T-helper 22 cell (primary cell): ENCODE measurements at regions not wholly inside any gene's neighbourhood (a gene's known extent, or its start where the extent isn't known, plus 50 kb on each side); places are given as distances from the start of the nearest gene placed in this dataset.

Source experiments
- DNase-seq: peaks from one replicate; pipeline ENCODE4 v3.0.0-alpha.2; 2020; ENCODE audit warnings: low read depth

DNA sequence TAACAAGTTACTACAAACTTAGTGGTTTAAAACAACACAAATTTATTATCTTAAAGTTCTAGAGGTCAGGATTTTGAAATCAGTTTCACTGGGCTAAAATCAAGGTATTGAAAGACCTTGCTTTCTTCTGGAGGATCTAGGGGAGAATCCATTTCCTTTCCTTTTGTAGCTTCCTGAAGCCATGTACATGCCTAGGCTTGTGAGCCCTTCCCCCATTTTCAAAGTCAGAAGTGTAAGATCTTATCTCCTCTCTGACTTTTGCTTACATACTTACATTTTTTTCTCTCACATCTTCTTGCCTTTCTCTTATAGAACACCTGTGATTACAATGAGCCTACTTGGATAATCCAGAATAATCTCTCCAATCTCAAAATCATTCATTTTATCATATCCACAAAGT, 78.7 kb upstream of the MBOAT2 start:
- no peak for DNase-seq

DNA sequence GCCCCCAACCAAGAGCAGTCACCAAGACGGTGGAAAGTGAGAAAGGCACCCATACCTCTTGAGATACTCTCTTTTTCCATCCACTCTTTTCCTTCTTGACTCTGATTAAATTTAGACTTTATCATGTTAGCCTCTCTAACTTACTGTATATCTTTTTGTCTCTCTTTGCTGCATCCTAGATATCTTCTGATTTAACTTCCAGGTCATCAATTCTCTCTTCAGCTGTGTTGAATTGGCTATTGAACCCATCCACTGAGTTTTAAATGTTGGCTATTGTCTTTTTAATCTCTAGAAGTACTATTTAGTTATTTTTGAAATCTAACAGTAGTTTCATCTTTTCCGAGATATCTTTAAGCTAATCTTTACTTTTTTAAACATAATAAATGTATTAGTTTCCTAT, 78.3 kb upstream of the MBOAT2 start:
- DNase-seq = no peak

DNA sequence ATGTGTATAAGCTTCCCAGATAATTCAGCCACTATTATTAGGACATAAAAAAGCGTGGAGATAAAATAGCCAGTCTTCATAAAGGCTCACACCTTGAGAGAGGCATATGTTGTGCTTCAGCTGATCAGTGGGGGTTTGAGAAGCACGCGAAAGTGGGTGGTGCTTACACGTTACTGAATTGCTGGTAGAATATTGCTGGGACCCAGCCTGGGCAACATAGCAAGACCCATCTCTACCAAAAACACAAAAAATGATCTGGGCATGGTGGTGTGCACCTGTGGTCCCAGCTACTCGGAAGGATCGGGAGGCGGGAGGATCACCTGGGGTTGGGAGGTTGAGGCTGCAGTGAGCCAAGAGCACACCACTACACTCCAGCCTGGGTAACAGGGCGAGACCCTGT, 74.9 kb upstream of the MBOAT2 start:
- DNase-seq = no peak

DNA sequence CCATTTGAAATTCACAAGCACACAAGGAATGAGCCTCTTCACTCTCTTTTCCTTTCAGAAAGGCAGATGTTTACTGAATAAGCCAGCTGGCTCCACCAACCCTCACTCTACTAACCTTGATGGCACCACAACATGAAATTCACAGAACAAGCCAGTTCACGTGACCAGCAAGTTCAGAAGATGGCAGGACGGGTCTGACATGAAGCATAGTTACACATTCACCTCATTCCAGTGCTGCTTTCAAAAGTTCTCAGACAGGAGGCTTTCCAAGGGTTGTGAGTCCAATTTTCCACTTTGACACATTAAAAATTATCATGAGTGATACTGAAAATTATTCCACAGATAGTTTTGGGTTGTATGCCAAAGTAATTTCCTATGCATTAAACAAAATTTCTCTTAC, 74.2 kb upstream of the MBOAT2 start:
- DNase-seq = no peak

DNA sequence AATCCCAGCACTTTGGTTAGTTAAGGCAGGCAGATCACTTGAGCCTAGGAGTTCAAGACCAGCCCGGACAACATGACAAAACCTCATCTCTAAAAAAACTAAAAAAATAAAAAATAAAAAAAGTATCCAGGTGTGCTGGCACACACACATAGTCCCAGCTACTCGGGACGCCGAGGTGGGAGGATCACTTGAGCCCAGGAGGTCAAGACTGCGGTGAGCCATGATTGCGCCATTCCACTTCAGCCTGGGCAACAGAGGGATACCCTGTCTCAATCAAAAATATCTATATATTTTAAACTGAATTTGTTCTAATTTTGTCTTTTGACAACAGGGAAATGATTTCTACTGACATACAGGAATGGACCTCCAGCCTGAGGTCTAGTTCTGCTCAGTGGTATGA, 73.3 kb upstream of the MBOAT2 start:
- no peak for DNase-seq

DNA sequence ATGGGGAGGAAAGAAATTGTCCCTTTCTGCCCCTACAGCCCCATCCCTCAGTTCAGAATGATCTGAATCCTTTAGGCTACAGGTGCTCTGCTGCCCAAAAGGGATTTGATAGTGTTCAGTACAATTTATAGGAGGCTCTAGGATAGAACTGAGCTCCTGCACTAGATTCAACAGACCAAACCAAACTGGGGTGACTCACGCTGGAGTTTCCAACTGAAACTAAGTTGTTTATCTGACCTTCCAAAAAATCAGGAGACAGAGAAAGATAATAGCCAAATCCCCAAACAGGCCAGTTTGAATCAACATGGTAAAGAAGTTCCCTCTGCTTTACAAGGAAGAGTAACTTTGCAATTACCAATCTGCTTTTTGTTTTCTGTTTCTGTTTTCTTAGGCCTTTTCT, 72.7 kb upstream of the MBOAT2 start:
- DNase-seq = no peak

DNA sequence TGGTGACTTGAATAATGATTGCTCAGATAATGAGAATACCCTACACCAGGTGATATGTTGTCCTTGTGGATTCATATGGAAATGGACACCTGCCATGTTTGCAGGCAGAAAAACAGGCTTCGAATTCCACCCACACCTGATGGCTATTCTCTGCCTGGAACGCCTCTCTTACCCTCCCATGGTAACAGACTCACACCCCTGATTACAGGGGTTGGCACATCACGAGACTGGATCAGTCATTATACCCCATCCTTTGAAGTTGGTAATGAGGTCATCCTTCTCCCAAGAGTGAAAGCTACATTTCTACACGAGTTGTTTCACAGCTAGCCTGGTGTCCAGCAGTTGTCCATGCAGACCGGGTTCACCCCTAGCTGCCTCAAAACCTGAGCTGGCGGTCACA, 71.4 kb upstream of the MBOAT2 start:
- DNase-seq = no peak

DNA sequence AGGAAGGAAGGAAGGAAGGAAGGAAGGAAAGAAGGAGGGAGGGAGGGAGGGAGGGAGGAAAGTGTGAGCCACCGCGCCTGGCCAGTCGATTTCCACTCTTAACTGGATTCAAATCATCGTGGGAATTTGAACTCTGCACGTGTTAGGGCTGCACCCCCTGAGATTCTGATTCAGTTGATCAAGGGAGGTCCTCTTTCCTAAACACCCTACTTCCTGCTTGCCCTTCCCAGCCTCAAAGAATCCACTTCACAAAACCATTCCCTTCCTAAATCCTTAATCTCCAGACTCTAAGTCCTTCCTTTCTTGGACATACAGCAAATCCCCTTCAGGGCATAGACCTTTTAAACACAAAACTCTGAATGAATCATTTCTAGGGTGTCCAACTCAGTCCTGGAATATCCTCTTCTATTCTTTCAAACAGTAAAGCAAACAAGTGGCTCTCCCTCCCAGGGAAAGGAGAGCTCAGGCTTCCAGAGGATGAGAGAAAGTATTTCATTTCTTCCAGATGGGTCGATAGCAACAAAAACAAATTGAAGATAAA, 68.2 kb upstream of the MBOAT2 start:
- no peak for DNase-seq

DNA sequence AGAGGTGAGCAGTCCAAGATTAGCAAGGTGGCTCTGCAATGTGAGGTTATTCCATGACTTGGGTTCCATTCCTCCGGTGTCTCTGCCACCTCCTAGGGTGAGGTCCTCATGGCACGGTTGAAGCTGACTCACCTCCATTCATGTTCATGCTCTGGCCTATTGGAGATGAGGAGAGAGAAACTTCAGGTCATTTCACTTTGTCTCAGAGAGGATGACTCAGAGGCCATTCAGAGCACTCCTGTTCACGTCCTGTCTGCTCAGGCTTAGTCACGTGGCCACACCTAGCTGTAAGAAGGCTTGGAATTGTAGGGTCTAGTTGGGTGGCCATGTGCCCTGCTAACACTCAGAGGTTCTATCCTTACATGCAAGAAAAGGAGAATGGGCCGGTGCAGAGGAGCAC, 67.5 kb upstream of the MBOAT2 start:
- DNase-seq = no peak

DNA sequence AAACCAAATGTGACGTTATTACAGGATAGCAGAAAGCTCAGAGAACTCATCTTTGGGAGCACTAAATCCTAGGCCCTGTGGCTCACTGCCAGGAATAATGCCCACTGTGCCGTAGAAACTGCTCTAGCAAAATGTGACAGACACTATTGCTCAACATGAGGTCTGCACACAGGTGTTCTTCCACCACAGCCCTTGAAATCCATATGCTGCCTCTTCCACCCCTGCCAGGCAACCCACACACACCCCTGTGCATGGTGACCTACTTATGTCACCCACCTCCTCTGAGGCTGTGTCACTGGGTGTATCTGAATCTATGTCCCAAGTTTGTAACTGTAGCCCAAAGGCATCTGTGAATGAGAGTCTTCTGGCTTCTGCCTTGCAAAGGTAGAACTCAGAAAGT, 66.1 kb upstream of the MBOAT2 start:
- DNase-seq = no peak

DNA sequence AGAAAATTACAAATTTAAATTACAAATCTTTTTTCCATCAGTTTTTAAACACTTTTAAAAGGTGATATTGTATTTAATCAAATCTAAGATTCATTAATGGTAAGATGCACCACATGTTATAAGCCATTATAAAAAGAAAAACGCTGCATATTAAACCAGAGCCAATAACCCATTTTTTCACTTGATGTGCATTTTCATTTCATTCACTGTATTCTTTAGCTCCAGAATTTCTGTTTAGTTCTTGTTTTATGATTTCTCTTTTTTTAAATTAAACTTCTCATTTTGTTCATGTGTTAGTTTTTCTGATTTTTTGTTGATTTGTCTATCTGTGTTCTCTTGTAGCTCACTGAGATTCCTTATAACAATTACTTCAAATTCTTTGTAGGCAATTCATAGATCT, 62.4 kb upstream of the MBOAT2 start:
- DNase-seq = no peak

DNA sequence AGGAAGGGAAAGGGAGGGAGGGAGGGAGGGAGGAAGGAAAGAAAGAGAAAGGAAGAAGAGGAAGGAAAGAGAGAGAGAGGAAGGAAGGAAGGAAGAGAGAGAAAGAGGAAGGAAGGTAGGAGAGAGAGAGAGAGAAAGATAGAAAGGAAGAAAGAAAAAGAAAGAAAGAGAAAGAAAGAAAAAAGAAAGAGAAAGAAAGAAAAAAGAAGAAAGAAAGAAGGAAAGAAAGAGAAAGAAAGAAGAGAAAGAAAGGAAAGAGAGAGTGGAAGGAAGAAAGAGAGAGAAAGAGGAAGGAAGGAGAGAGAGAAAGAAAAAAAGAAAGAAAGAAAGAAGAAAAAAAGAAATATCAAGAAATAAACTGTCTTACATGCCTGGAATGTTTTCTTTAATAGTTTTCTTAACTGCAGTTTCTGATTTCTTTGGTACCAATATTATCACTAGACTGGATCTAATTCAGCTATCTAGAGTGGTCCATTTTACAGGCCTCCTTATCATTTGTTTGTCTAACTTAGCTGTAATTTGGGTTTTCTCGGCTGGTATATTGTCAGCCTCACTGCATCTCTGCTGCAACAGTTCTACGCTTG, 59.6 kb upstream of the MBOAT2 start:
- no peak for DNase-seq

DNA sequence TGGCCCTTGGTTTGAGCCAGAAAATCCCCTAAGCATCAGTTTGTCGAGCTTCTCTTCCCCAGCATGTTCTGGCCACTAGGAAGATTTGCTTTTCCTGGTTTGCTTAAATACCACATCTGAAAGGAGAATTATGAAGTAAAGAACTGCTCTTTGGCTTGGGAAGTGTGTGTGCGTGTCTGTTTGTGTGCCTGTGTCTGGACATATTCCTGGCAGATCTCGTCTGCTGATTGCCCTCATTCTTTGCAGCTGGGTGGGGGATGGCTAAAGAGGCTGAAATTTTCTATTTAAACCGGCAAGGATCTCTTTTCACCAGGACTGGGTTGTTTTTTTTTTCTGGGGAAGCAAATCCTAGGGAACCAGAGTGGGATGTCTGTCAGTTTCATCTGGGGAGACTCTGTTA, 57.3 kb upstream of the MBOAT2 start:
- DNase-seq = no peak

DNA sequence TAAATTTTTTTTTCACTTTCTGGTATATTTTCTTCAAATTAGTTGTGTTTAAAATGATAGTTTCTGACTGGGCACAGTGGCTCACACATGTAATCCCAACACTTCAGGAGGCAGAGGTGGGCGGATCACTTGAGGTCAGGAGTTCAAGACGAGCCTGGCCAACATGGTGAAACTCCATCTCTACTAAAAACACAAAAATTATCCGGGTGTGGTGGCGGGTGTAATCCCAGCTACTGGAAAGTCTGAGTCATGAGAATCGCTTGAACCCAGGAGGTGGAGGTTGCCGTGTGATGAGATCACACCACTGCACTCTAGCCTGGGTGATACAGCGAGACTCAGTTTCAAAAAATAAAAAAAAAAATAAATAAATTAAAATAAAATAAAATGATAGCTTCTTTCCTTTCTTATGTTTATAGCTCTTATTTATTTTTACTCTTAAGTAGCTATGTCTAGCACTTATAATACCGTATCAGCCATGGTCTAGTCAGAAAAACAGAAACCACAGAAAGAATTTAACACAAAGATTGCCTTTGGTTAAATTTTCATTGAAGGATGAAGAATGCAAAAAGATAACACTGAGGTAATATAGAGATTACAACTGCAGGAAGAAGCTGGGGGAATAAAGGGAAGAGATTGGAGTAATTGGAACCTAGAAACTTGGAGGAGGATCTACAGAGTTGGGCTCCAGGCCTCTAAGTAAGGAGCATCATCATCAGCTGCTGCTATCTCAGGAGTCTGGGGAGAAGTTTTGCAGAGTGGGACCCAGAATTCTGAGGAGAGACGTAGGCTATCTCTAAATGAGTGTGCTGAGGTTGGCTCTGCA, 54.7 kb upstream of the MBOAT2 start:
- DNase-seq = no peak

DNA sequence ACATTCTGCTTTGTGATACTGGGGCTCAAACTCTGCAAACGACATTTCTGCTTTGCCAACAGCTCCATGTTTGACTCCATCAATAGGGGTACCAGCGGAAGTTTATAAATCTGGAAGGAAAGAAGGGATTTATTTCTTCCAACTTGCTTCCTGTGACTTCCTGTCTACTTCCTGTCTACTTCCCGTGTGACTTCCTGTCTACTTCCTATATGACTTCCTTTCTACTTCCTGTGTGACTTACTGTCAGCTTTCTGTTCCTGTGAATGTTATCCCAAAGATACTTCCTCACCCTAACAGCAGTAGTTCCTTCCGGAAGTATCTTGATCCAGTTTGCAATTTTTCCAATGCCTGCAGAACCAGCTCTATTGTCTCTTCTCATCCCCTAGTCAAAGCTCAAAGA, 52.0 kb upstream of the MBOAT2 start:
- DNase-seq = no peak

DNA sequence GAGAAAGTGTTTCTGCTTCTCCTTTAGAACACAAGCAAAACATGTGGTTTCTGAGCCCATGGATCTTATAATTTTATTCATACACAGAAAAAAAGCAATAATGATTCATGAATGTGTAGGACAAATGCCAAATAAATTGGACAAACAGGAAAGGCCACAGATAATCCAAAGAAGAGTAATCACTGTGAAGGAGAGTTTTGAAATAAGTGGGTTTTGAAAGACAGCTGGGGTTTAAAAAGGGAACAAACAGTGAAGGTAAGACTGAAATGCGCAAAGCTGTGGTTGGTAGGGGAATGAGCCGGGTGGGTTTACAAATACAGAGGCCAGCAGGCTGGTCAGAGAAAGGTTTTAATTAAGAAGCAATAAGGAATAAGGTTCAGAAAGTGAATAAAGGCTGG, 50.0 kb upstream of the MBOAT2 start:
- no peak for DNase-seq
